ENCODE measurements at regions not wholly inside any gene's neighbourhood (a gene's known extent, or its start where the extent isn't known, plus 50 kb on each side); places are given as distances from the start of the nearest gene placed in this dataset.

GRCh38 chr14:76706811-76707210 is 54.5 kb upstream of the VASH1 start:
- Histone ChIP-seq H3K4me3 (replicated peaks in 1 of 2; ENCODE audit: low read depth in 1 of 2, low read length in 2 of 2) (no peak overlapping the region), H3K9me3 (ENCODE audit: control insufficient read depth in 1 of 2, insufficient read depth in 1 of 2, low read depth in 1 of 2, low read length in 2 of 2) (no peaks in the 10 kb centered on the region), H3K4me2 (ENCODE audit: low read length) (no peak overlapping the region), H3K9me2 (ENCODE audit: insufficient read depth) (no peaks in the 10 kb centered on the region), H3K36me3 (ENCODE audit: control insufficient read depth in 1 of 2, insufficient read depth in 2 of 2, low read length in 2 of 2) (no peaks in the 10 kb centered on the region), H4K20me1 (ENCODE audit: insufficient read depth) (no peaks in the 10 kb centered on the region), H3K27me3 (ENCODE audit: insufficient read depth, low read length) (no peaks in the 10 kb centered on the region), H2AFZ (ENCODE audit: low read depth, low read length, poor library complexity, severe bottlenecking) (no peak overlapping the region), H3K9ac (ENCODE audit: low read length) (no peak overlapping the region), H3K27ac (ENCODE audit: low read depth, low read length) (no peak overlapping the region), H3K79me2 (ENCODE audit: insufficient read depth, low read length) (no peaks in the 10 kb centered on the region), H3K4me1 (ENCODE audit: control insufficient read depth in 1 of 2, insufficient read depth in 2 of 2, low read length in 2 of 2) (no peaks in the 10 kb centered on the region)
- POLR2A ChIA-PET: no interaction called here
- ATAC-seq: no peak
- TF ChIP-seq TCF7L2 (IDR thresholded peaks at IDR 0.05; ENCODE audit: borderline replicate concordance, extremely low read depth, insufficient read depth, insufficient read length) (no peak), SIN3A (IDR thresholded peaks at IDR 0.05; ENCODE audit: low read depth) (no peak), CTCF (IDR thresholded peaks at IDR 0.05 in 2 of 3, conservative IDR thresholded peaks at IDR 0.05 in 1 of 3; ENCODE audit: borderline replicate concordance in 1 of 3, insufficient read depth in 1 of 3, low read depth in 2 of 3, low read length in 2 of 3) (no peak), SP1 (IDR thresholded peaks at IDR 0.05; ENCODE audit: low read depth) (no peak)
- TF ChIP-seq, protein P1, sequence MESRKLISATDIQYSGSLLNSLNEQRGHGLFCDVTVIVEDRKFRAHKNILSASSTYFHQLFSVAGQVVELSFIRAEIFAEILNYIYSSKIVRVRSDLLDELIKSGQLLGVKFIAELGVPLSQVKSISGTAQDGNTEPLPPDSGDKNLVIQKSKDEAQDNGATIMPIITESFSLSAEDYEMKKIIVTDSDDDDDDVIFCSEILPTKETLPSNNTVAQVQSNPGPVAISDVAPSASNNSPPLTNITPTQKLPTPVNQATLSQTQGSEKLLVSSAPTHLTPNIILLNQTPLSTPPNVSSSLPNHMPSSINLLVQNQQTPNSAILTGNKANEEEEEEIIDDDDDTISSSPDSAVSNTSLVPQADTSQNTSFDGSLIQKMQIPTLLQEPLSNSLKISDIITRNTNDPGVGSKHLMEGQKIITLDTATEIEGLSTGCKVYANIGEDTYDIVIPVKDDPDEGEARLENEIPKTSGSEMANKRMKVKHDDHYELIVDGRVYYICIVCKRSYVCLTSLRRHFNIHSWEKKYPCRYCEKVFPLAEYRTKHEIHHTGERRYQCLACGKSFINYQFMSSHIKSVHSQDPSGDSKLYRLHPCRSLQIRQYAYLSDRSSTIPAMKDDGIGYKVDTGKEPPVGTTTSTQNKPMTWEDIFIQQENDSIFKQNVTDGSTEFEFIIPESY (IDR thresholded peaks at IDR 0.05; ENCODE audit: extremely low read depth, insufficient replicate concordance, low read length): no peak
- RAD21 ChIA-PET (ENCODE audit: low non-redundant PET in 1 of 2, low total read pairs in 2 of 2, uncharacterized antibody in 2 of 2, unreplicated experiment in 2 of 2): no interaction called here
- no TSS peak for BruUV-seq (replicated peaks)
- no peak for DNase-seq (ENCODE audit: low read depth, low spot score)
- intact Hi-C loops (cut with micrococcal nuclease): no loop called here
- CTCF ChIA-PET: no interaction called here

- H3K9me2 ChIP-seq (ENCODE audit: insufficient read depth): no peaks in the 10 kb centered on the region
- no peaks in the 10 kb centered on the region for H3K9me3 ChIP-seq (ENCODE audit: control insufficient read depth in 1 of 2, insufficient read depth in 1 of 2, low read depth in 1 of 2, low read length in 2 of 2)
- BruUV-seq (replicated peaks): no TSS peak
- ATAC-seq: no peak
- DNase-seq (ENCODE audit: low read depth, low spot score): no peak
- H3K4me3 ChIP-seq (replicated peaks in 1 of 2; ENCODE audit: low read depth in 1 of 2, low read length in 2 of 2): no peak overlapping the region
- H3K9ac ChIP-seq (ENCODE audit: low read length): no peak overlapping the region
- CTCF ChIA-PET: no interaction called here
- H3K27me3 ChIP-seq (ENCODE audit: insufficient read depth, low read length): no peaks in the 10 kb centered on the region
- RAD21 ChIA-PET (ENCODE audit: low non-redundant PET in 1 of 2, low total read pairs in 2 of 2, uncharacterized antibody in 2 of 2, unreplicated experiment in 2 of 2): no interaction called here
- intact Hi-C loops (cut with micrococcal nuclease): no loop called here
- no peaks in the 10 kb centered on the region for H3K79me2 ChIP-seq (ENCODE audit: insufficient read depth, low read length)
- no peaks in the 10 kb centered on the region for H3K4me1 ChIP-seq (ENCODE audit: control insufficient read depth in 1 of 2, insufficient read depth in 2 of 2, low read length in 2 of 2)
- no peak overlapping the region for H3K4me2 ChIP-seq (ENCODE audit: low read length)
- H3K36me3 ChIP-seq (ENCODE audit: control insufficient read depth in 1 of 2, insufficient read depth in 2 of 2, low read length in 2 of 2): no peaks in the 10 kb centered on the region
- no peak overlapping the region for H2AFZ ChIP-seq (ENCODE audit: low read depth, low read length, poor library complexity, severe bottlenecking)
- POLR2A ChIA-PET: no interaction called here
- H3K27ac ChIP-seq (ENCODE audit: low read depth, low read length): no peak overlapping the region
- H4K20me1 ChIP-seq (ENCODE audit: insufficient read depth): no peaks in the 10 kb centered on the region
- TF ChIP-seq EZH2 (IDR thresholded peaks at IDR 0.05): no peak
- TF ChIP-seq, protein P2, sequence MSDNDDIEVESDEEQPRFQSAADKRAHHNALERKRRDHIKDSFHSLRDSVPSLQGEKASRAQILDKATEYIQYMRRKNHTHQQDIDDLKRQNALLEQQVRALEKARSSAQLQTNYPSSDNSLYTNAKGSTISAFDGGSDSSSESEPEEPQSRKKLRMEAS (IDR thresholded peaks at IDR 0.05): no peak
- no peak for TF ChIP-seq EGR1 (IDR thresholded peaks at IDR 0.05; ENCODE audit: low read depth)
- TF ChIP-seq CTCF (IDR thresholded peaks at IDR 0.05 in 2 of 3, conservative IDR thresholded peaks at IDR 0.05 in 1 of 3; ENCODE audit: borderline replicate concordance in 1 of 3, insufficient read depth in 1 of 3, low read depth in 2 of 3, low read length in 2 of 3): no peak
- no peak for TF ChIP-seq POLR2AphosphoS5 (IDR thresholded peaks at IDR 0.05; ENCODE audit: low read depth, low read length)
- TF ChIP-seq CBX3 (IDR thresholded peaks at IDR 0.05; ENCODE audit: low read depth): no peak
- TF ChIP-seq FOSL1 (IDR thresholded peaks at IDR 0.05; ENCODE audit: low read depth): no peak
- TF ChIP-seq POLR2A (IDR thresholded peaks at IDR 0.05; ENCODE audit: borderline replicate concordance, extremely low read depth, insufficient read depth, insufficient read length): no peak
- no peak for TF ChIP-seq EZH2phosphoT487 (IDR thresholded peaks at IDR 0.05; ENCODE audit: borderline replicate concordance)
Observed at GRCh38 chr14:76708028-76708427, 53.2 kb upstream of the VASH1 start.
